HG02759 (cell line): ENCODE measurements at regions not wholly inside any gene's neighbourhood (a gene's known extent, or its start where the extent isn't known, plus 50 kb on each side); places are given as distances from the start of the nearest gene placed in this dataset.
"Not testable (repeated sequence)": the region's sequence is repeated elsewhere in the genome, so short reads cannot be mapped to it uniquely, and the experiment has no call there.

Experiments used
- ATAC-seq: cut with Tn5 transposase; IDR thresholded peaks from one replicate; pipeline ENCODE4 v1.9.1; 2021; ENCODE audit warnings: mild to moderate bottlenecking, moderate library complexity; ENCODE audit not compliant: unreplicated experiment

DNA sequence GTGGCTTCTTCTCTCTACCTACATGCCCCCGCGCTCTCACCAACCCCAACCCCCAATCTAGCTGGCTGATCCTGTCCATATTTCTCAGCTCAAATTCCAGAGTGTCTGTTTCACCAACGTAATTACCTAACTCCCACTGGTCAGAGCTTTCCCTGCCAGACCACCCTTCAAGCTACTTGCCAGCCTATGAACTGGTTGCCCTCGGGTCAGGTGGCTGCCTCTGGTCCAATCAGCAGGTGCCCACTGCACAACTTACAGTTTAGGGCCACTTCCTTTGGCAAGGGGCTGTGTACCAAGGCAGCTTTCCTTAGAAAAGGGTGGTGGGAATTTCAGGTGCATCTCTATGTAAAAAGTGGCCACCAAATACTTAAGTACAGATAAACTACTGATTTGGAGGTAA lies 92.2 kb upstream of the SLC30A5 start:
- ATAC-seq, result no peak

- no peak for ATAC-seq
These were observed 89.7 kb upstream of the SLC30A5 start for GRCh38 chr5:69004127-69004526.

GRCh38 chr5:69004676-69005075 lies 89.1 kb upstream of the SLC30A5 start:
- no peak for ATAC-seq

DNA sequence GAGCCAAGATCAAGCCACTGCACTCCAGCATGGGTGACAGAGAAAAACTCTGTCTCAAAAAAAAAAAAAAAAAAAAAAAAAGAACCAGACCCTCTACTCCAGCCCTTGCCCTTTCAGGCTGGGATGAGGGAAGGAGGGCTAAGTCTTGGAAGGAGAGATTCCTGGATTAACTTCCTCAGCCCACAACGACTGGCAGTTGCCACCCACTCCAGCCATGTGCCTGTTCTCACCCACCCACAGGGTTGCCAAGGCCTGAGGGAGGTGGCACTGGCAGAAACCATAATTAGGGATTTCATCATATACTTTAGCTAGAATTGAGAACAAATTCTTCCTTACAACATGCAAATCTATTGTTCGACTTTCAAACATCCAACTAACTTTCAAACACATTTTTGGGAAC lies 87.8 kb upstream of the SLC30A5 start:
- ATAC-seq, result no peak

- no peak for ATAC-seq
These were observed 86.7 kb upstream of the SLC30A5 start for GRCh38 chr5:69007163-69007562.

- peak; percentile 89 for ATAC-seq
These were observed 86.0 kb upstream of the SLC30A5 start for GRCh38 chr5:69007726-69008368.

GRCh38 chr5:69010476-69010875 lies 83.3 kb upstream of the SLC30A5 start:
- no peak for ATAC-seq

- ATAC-seq, result no peak
These were observed 81.9 kb upstream of the SLC30A5 start for GRCh38 chr5:69011910-69012309.

DNA sequence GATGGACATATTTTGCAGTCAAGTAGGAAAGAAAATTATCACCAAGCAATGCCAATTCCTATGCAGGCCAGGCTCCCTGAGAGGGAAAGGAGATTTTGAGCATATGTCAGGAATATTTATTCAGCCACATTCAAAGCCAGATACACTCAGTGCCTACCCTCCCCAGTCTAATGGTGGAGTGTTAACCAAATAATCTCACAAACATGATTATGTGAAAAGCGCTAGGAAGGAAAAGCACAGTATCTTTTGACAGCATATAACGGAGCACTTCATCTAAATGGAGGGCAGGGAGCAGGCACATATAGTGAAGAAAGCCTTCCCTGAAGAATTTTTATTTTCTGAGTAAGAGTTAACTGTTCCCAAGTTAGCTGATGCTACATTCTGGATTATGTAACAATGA lies 80.3 kb upstream of the SLC30A5 start:
- ATAC-seq, result no peak

DNA sequence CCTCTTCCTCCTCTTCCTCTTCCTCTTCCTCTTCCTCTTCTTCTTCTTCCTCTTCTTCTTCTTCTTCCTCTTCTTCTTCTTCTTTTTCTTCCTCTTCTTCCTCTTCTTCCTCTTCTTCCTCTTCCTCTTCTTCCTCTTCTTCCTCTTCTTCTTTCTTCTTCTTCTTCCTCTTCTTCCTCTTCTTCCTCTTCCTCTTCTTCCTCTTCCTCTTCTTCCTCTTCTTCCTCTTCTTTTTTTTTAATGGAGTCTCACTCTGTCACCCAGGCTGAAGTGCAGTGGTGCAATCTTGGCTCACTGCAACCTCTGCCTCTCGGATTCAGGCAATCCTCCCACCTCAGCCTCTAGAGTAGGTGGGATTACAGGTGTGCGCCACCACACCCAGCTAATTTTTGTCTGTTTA lies 79.8 kb upstream of the SLC30A5 start:
- ATAC-seq, result not testable (repeated sequence)

- no peak for ATAC-seq
These were observed 74.0 kb upstream of the SLC30A5 start for GRCh38 chr5:69019668-69020375.

GRCh38 chr5:69024241-69024651 lies 69.6 kb upstream of the SLC30A5 start:
- no peak for ATAC-seq

- ATAC-seq, result no peak
These were observed 64.5 kb upstream of the SLC30A5 start for GRCh38 chr5:69029292-69029691.

GRCh38 chr5:69030358-69031062 lies 63.3 kb upstream of the SLC30A5 start:
- no peak for ATAC-seq

DNA sequence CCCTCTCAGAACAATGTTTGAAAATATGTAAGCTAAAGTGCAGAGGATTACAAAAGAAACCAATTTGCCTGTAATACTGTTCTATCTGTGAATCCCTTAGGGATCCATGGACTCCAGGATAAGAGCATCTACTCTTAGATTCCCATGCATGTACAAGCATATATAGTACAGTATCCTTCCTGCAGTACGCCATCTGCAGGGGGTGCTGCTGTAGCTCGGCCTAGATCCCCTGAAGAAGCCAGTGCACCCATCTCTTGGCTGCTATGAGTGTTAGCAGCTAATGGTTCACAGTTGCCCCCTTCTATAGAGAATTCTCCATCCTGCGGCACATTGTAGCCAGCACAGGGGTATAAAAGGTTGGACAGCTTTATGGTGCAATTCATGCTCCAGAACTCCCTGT lies 61.8 kb upstream of the SLC30A5 start:
- ATAC-seq, result no peak

GRCh38 chr5:69033690-69034089 lies 60.1 kb upstream of the SLC30A5 start:
- ATAC-seq, result no peak

DNA sequence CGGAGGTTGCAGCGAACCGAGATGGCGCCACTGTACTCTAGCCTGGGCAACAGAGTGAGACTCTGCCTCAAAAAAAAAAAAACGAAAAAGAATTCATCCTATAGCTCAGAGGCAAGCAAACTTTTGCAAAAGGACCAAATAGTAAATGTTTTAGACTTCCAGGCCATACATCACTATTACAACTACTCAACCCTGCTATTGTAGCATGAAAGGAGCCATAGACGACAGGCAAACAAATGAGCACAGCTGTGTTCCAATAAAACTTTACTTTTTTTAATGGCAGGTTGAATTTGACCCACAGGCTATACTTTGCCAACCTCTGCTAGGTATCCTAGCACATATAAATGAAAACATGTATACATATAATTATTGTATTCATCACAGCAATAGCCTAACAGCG lies 58.9 kb upstream of the SLC30A5 start:
- no peak for ATAC-seq

- no peak for ATAC-seq
These were observed 58.1 kb upstream of the SLC30A5 start for GRCh38 chr5:69035665-69036064.

DNA sequence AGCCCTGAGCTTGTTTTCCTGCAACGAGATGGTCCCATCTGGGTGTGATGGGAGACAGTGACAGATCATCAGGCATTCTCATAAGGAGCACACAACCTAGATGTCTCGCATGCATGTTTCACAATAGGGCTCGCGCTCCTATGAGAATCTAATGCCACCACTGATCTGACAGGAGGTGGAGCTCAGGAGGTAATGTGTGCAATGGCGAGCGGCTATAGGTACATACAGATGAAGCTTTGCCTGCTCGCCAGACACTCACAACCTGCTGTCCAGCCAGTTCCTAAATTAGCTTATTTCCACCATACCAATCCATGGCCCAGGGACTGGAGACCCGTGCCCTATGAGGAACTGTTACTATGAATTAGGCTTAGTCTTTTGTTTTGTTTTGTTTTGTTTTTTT lies 55.3 kb upstream of the SLC30A5 start:
- ATAC-seq, result no peak

GRCh38 chr5:69039829-69040228 lies 54.0 kb upstream of the SLC30A5 start:
- ATAC-seq, result no peak

GRCh38 chr5:69042500-69042899 lies 51.3 kb upstream of the SLC30A5 start:
- ATAC-seq, result peak; percentile 17
